ENCODE measurements at regions not wholly inside any gene's neighbourhood (a gene's known extent, or its start where the extent isn't known, plus 50 kb on each side); places are given as distances from the start of the nearest gene placed in this dataset.

DNA sequence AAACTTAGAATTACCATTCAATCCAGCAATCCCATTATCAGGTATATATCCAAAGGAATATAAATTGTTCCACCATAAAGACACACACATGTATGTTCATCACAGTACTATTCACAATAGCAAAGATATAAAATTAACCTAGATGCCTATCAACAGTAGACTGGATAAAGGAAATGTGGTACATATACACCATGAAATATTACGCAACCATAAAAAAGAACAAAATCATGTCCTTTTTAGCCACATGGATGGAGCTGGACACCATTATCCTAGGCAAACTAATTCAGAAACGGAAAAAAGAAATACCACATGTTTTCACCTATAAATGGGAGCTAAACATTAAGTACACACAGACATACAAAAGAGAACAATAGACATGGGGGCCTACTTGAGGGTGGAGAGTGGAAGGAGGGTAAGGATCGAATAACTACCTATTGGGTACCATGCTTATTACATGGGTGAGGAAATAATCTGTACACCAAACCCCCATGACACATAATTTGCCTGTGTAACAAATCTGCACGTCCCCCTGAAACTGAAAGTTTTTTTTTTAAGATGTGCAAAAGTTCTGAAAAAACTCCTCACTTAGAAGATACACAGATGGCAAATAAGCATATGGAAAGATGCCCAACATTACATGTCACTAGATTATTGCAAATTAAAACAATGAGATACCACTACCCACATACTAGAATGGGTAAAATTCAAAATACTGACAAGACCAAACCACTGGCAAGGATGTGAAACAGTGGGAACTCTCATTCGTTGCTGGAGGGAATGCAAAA is 313.0 kb upstream of the CD180 start:
- TF ChIP-seq, protein P1, sequence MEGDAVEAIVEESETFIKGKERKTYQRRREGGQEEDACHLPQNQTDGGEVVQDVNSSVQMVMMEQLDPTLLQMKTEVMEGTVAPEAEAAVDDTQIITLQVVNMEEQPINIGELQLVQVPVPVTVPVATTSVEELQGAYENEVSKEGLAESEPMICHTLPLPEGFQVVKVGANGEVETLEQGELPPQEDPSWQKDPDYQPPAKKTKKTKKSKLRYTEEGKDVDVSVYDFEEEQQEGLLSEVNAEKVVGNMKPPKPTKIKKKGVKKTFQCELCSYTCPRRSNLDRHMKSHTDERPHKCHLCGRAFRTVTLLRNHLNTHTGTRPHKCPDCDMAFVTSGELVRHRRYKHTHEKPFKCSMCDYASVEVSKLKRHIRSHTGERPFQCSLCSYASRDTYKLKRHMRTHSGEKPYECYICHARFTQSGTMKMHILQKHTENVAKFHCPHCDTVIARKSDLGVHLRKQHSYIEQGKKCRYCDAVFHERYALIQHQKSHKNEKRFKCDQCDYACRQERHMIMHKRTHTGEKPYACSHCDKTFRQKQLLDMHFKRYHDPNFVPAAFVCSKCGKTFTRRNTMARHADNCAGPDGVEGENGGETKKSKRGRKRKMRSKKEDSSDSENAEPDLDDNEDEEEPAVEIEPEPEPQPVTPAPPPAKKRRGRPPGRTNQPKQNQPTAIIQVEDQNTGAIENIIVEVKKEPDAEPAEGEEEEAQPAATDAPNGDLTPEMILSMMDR (IDR thresholded peaks at IDR 0.05; ENCODE audit: insufficient read depth, low read depth, low read length), result no peak
- TF ChIP-seq EZH2 (IDR thresholded peaks at IDR 0.05; ENCODE audit: insufficient read depth, low read length), result no peak

Data from astrocyte (in vitro differentiated cells and primary cell).